PC-3 (cell line): ENCODE measurements at regions not wholly inside any gene's neighbourhood (a gene's known extent, or its start where the extent isn't known, plus 50 kb on each side); places are given as distances from the start of the nearest gene placed in this dataset.

ENCODE experiments used
- ATAC-seq: fragments of 200-7000 bp; cut with Tn5 transposase; 2 replicates; pipeline ENCODE4 v1.9.1; 2020; ENCODE audit warnings: mild to moderate bottlenecking, moderate library complexity
- BruUV-seq: library from RNA; stranded (reverse); fragments of 400-500 nt; replicated peaks from 2 replicates; lab custom pipeline; 2021; lab: Mats Ljungman, UMichigan
- CTCF ChIA-PET: fragments of 300-600 bp; sonication (Branson Sonifier 250); formaldehyde crosslinking; loops from one replicate; lab custom pipeline; 2022; ENCODE audit warnings: antibody characterized with exemption; lab: Charles Lee
- POLR2A ChIA-PET: fragments of 300-600 bp; sonication (Branson Sonifier 250); formaldehyde crosslinking; loops from one replicate; lab custom pipeline; 2022; ENCODE audit warnings: antibody characterized with exemption; ENCODE audit not compliant: unreplicated experiment; lab: Charles Lee
- DNase-seq: peaks from one replicate; pipeline ENCODE4 v3.0.0-alpha.2; 2015
- H2AFZ ChIP-seq: fragments of 300-600 bp; sonication (generic); 2 replicates; pipeline ENCODE4 v1.6.0; 2016; ENCODE audit warnings: antibody characterized with exemption, low read length
- H3F3A ChIP-seq: fragments of 300-600 bp; sonication (generic); one replicate; pipeline ENCODE4 v1.6.0; 2017; ENCODE audit warnings: antibody characterized with exemption, low read length, control low read depth, mild to moderate bottlenecking; ENCODE audit not compliant: unreplicated experiment
- H3K27ac ChIP-seq: fragments of 300-600 bp; sonication (generic); 2 replicates; pipeline ENCODE4 v1.5.1; 2016; ENCODE audit warnings: mild to moderate bottlenecking, low read length
- H3K27me3 ChIP-seq: fragments of 300-600 bp; sonication (generic); 2 replicates; pipeline ENCODE4 v1.6.1; 2016; ENCODE audit warnings: low read length, mixed read lengths
- H3K36me3 ChIP-seq: fragments of 300-600 bp; sonication (generic); 2 replicates; pipeline ENCODE4 v1.6.1; 2016; ENCODE audit warnings: low read depth, mixed run types, low read length, mixed read lengths
- H3K4me1 ChIP-seq: fragments of 300-600 bp; sonication (generic); 2 replicates; pipeline ENCODE4 v1.5.1; 2016; ENCODE audit warnings: low read length; ENCODE audit not compliant: insufficient read depth
- H3K4me2 ChIP-seq: fragments of 300-600 bp; sonication (generic); 2 replicates; pipeline ENCODE4 v1.6.0; 2016; ENCODE audit warnings: low read length
- H3K4me3 ChIP-seq: fragments of 300-600 bp; sonication (generic); 2 replicates; pipeline ENCODE4 v1.5.1; 2016; ENCODE audit warnings: mild to moderate bottlenecking, low read length, mixed read lengths
- H3K79me2 ChIP-seq: fragments of 300-600 bp; sonication (generic); 2 replicates; pipeline ENCODE4 v1.6.1; 2017; ENCODE audit warnings: low read length, mixed read lengths
- H3K9ac ChIP-seq: fragments of 300-600 bp; sonication (generic); 2 replicates; pipeline ENCODE4 v1.6.0; 2016; ENCODE audit warnings: mild to moderate bottlenecking, low read length
- H3K9me2 ChIP-seq: fragments of 300-600 bp; sonication (generic); replicated peaks from 2 replicates; pipeline ENCODE4 v1.6.1; 2016; ENCODE audit warnings: mixed run types, low read length, mixed read lengths
- H3K9me3 ChIP-seq: fragments of 300-600 bp; sonication (generic); 2 replicates; pipeline ENCODE4 v1.6.1; 2016; ENCODE audit warnings: low read length, mixed read lengths
- H4K20me1 ChIP-seq: fragments of 300-600 bp; sonication (generic); 2 replicates; pipeline ENCODE4 v1.6.1; 2016; ENCODE audit warnings: low read length, mixed read lengths
- EZH2 ChIP-seq: fragments of 300-600 bp; sonication (generic); IDR thresholded peaks from one replicate; pipeline ENCODE4 v1.6.1; 2017; ENCODE audit warnings: antibody characterized with exemption, mild to moderate bottlenecking, low read length; ENCODE audit not compliant: unreplicated experiment
- EZH2phosphoT487 ChIP-seq: fragments of 300-600 bp; sonication (generic); IDR thresholded peaks from 2 replicates; pipeline ENCODE4 v1.6.1; 2018; ENCODE audit warnings: mild to moderate bottlenecking, antibody characterized with exemption, low read length, borderline replicate concordance
- intact Hi-C: fragments of 100-400 bp; cut with micrococcal nuclease; formaldehyde crosslinking; loops from 2 replicates; pipeline ENCODE4 v1.9.0; 2023
- TF ChIP-seq, protein P1 (sequence below): fragments of 300-600 bp; sonication (generic); conservative IDR thresholded peaks from 2 replicates; pipeline ENCODE4 v1.5.1; 2017; ENCODE audit warnings: antibody characterized with exemption, low read depth, mild to moderate bottlenecking, low read length

GRCh38 chr4:8781641-8782040 is 90.0 kb downstream of the HMX1 start:
- no peaks in the 10 kb centered on the region for H3K79me2 ChIP-seq
- no peak overlapping the region for H3K27ac ChIP-seq
- H3K4me3 ChIP-seq: no peak overlapping the region
- H3K9me2 ChIP-seq: no peaks in the 10 kb centered on the region
- H4K20me1 ChIP-seq: no peaks in the 10 kb centered on the region
- ATAC-seq (no peak), DNase-seq (no peak)
- POLR2A ChIA-PET: no interaction called here
- TF ChIP-seq EZH2 (no peak), EZH2phosphoT487 (no peak)
- TF ChIP-seq, protein P1, sequence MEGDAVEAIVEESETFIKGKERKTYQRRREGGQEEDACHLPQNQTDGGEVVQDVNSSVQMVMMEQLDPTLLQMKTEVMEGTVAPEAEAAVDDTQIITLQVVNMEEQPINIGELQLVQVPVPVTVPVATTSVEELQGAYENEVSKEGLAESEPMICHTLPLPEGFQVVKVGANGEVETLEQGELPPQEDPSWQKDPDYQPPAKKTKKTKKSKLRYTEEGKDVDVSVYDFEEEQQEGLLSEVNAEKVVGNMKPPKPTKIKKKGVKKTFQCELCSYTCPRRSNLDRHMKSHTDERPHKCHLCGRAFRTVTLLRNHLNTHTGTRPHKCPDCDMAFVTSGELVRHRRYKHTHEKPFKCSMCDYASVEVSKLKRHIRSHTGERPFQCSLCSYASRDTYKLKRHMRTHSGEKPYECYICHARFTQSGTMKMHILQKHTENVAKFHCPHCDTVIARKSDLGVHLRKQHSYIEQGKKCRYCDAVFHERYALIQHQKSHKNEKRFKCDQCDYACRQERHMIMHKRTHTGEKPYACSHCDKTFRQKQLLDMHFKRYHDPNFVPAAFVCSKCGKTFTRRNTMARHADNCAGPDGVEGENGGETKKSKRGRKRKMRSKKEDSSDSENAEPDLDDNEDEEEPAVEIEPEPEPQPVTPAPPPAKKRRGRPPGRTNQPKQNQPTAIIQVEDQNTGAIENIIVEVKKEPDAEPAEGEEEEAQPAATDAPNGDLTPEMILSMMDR: no peak
- no peaks in the 10 kb centered on the region for H3F3A ChIP-seq
- H3K9ac ChIP-seq: no peak overlapping the region
- H3K27me3 ChIP-seq: peaks cover 4% of the 10 kb centered on the region
- intact Hi-C loops: no loop called here
- H3K4me1 ChIP-seq: no peaks in the 10 kb centered on the region
- H3K4me2 ChIP-seq: no peak overlapping the region
- H3K36me3 ChIP-seq: no peaks in the 10 kb centered on the region
- CTCF ChIA-PET: no interaction called here
- no peak overlapping the region for H2AFZ ChIP-seq
- no peaks in the 10 kb centered on the region for H3K9me3 ChIP-seq
- BruUV-seq: no TSS peak

DNA sequence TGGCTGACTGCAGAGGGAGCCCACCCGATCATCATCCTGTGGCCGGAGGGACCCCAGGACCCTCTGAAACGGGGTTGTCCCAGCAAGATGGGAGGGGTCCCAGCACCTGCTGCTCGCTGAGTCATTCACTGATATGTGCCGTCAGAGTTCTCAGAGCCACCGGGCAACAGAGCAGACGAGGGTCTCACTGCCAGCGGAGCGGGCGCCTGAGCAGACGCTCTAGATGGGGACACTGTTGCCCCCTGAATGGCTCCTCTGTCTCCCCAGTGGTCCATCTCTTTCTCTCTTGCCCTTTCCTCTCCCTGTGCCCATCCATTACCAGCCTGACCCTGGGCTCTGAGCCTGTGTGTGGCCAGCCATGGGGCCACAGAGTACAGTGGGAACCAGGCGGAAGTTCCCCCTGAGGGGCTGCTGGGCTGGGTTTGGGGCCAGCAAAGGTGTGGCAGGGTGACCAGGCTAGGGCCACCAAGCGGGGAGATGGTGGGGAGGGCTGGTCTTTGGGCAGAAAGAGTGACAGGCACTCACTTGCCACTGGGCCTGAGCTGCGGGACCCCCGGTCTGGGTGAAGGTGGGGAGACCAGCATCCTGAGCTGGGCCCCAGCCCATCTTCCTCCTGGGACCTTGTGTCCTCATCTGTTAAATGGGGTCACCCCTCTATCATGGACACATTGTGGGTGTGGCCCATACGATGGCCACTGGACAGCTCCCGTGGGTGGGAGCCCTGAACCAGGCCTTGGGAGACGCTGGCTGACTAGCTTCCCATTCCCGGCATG is 90.9 kb downstream of the HMX1 start:
- Histone ChIP-seq H3K4me1 (no peaks in the 10 kb centered on the region), H3K4me2 (no peak overlapping the region), H3K27me3 (no peaks in the 10 kb centered on the region), H3F3A (no peaks in the 10 kb centered on the region), H3K4me3 (no peak overlapping the region), H3K9ac (no peak overlapping the region), H2AFZ (no peak overlapping the region), H3K9me2 (no peaks in the 10 kb centered on the region), H3K79me2 (no peaks in the 10 kb centered on the region), H4K20me1 (no peaks in the 10 kb centered on the region), H3K36me3 (no peaks in the 10 kb centered on the region), H3K27ac (no peak overlapping the region), H3K9me3 (no peaks in the 10 kb centered on the region)
- TF ChIP-seq EZH2 (no peak), EZH2phosphoT487 (no peak)
- TF ChIP-seq, protein P1: no peak
- intact Hi-C loops: no loop called here
- DNase-seq (no peak), ATAC-seq (no peak)
- POLR2A ChIA-PET: no interaction called here
- BruUV-seq: no TSS peak
- CTCF ChIA-PET: no interaction called here

DNA sequence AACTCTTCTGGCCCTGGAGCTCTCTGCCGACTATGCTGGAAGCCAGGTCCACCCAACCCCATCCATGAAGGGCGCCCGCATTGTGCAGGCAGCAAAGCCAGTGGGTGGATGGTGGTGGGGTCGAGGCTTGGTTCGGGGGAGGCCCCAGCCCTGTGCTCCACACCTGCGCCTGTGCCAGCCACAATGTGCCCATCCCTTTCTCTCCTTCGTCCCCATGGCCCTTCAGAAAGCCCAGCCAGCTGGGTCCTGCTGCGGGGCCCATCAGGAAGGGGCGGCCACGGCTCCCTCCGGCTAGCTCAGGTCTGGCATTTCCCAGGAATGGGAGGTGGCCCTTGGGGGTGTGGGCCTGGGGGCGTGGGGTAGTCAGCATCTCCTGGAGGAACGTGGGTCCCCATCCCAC is 91.6 kb downstream of the HMX1 start:
- intact Hi-C loops: no loop called here
- H3F3A ChIP-seq: no peaks in the 10 kb centered on the region
- no peaks in the 10 kb centered on the region for H4K20me1 ChIP-seq
- H3K4me1 ChIP-seq: no peaks in the 10 kb centered on the region
- no peak for ATAC-seq
- H3K9me3 ChIP-seq: no peaks in the 10 kb centered on the region
- H3K79me2 ChIP-seq: no peaks in the 10 kb centered on the region
- ChIA-PET POLR2A (no interaction called here), CTCF (no interaction called here)
- H3K4me3 ChIP-seq: no peak overlapping the region
- H3K9ac ChIP-seq: no peak overlapping the region
- H3K36me3 ChIP-seq: no peaks in the 10 kb centered on the region
- BruUV-seq: no TSS peak
- TF ChIP-seq EZH2: no peak
- TF ChIP-seq, protein P1: no peak
- no peak overlapping the region for H2AFZ ChIP-seq
- no peak for DNase-seq
- H3K27me3 ChIP-seq: no peaks in the 10 kb centered on the region
- no peak overlapping the region for H3K4me2 ChIP-seq
- no peak overlapping the region for H3K27ac ChIP-seq
- H3K9me2 ChIP-seq: no peaks in the 10 kb centered on the region
